ENCODE measurements at regions not wholly inside any gene's neighbourhood (a gene's known extent, or its start where the extent isn't known, plus 50 kb on each side); places are given as distances from the start of the nearest gene placed in this dataset.

DNA sequence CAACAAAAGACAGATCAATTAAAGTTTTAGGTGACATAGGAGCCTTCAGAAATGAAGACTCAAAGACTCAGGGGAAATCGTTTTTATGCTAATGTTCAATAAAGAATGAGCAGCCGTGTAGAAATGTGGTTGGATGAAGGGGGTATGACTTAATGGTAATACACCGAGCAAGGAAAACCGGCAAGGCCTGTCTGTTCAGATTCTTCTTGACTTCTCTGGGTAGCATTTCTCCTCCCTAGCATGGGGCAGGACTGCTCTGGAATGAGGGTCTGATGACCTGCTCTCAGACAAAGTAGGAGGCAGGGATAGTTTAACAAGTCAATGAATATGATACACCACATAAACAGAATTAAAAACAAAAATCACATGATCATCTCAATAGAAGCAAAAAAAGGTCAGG lies 487.4 kb downstream of the ZNF608 start:
- Histone ChIP-seq H3K9me3 (ENCODE audit: control insufficient read depth in 4 of 4, low read length in 3 of 4) (no peaks in the 10 kb centered on the region), H3K27me3 (ENCODE audit: control insufficient read depth in 4 of 4, insufficient read depth in 4 of 4, low read length in 3 of 4) (no peaks in the 10 kb centered on the region), H3K4me1 (ENCODE audit: control insufficient read depth in 4 of 4, insufficient read depth in 4 of 4, low read length in 3 of 4) (no peaks in the 10 kb centered on the region), H3K27ac (ENCODE audit: low read depth in 1 of 2, low read length in 2 of 2) (no peak overlapping the region), H3K36me3 (ENCODE audit: control insufficient read depth in 4 of 4, insufficient read depth in 3 of 4, low read depth in 1 of 4, low read length in 3 of 4) (no peaks in the 10 kb centered on the region), H3K9ac (ENCODE audit: low read depth in 1 of 2, low read length in 2 of 2) (no peak overlapping the region), H3K4me3 (ENCODE audit: low read depth in 1 of 3, low read length in 3 of 3) (no peak overlapping the region)
- no peak for DNase-seq (ENCODE audit: low spot score)
- TF ChIP-seq RXRA (IDR thresholded peaks at IDR 0.05): no peak
- TF ChIP-seq GABPA (IDR thresholded peaks at IDR 0.05 in 1 of 2, conservative IDR thresholded peaks at IDR 0.05 in 1 of 2): no peak
- TF ChIP-seq HNF4G (IDR thresholded peaks at IDR 0.05): no peak
- WGBS: 90% methylated on average over 4 of the region's 4 CpGs

DNA sequence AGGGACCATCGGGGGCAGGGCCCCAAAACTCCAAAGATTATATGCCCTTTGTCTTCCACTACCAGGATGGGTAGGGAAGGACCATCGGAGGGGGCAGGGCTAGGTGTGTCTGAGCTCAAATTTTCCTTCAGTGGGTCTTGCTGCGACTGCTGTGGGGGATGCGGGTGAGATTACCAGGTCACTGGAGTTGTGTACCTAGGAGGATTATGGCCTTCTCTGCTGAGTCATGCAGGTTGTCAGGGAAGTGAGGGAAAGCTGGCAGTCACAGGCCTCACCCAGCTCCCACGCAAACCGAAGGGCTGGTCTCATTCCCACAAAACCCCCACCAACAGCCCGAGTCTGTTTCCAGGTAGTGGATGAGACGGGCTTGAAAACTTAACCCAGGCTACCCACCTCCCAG lies 489.4 kb downstream of the ZNF608 start:
- no peak for DNase-seq (ENCODE audit: low spot score)
- TF ChIP-seq, protein P1, sequence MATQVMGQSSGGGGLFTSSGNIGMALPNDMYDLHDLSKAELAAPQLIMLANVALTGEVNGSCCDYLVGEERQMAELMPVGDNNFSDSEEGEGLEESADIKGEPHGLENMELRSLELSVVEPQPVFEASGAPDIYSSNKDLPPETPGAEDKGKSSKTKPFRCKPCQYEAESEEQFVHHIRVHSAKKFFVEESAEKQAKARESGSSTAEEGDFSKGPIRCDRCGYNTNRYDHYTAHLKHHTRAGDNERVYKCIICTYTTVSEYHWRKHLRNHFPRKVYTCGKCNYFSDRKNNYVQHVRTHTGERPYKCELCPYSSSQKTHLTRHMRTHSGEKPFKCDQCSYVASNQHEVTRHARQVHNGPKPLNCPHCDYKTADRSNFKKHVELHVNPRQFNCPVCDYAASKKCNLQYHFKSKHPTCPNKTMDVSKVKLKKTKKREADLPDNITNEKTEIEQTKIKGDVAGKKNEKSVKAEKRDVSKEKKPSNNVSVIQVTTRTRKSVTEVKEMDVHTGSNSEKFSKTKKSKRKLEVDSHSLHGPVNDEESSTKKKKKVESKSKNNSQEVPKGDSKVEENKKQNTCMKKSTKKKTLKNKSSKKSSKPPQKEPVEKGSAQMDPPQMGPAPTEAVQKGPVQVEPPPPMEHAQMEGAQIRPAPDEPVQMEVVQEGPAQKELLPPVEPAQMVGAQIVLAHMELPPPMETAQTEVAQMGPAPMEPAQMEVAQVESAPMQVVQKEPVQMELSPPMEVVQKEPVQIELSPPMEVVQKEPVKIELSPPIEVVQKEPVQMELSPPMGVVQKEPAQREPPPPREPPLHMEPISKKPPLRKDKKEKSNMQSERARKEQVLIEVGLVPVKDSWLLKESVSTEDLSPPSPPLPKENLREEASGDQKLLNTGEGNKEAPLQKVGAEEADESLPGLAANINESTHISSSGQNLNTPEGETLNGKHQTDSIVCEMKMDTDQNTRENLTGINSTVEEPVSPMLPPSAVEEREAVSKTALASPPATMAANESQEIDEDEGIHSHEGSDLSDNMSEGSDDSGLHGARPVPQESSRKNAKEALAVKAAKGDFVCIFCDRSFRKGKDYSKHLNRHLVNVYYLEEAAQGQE (IDR thresholded peaks at IDR 0.05): no peak
- no peak for TF ChIP-seq RAD21 (IDR thresholded peaks at IDR 0.05)
- TF ChIP-seq YY1 (IDR thresholded peaks at IDR 0.05): no peak
- TF ChIP-seq SP1 (IDR thresholded peaks at IDR 0.05): no peak
- no peak for TF ChIP-seq RXRA (IDR thresholded peaks at IDR 0.05)
- TF ChIP-seq FOXA1 (IDR thresholded peaks at IDR 0.05): no peak
- no peak for TF ChIP-seq JUND (IDR thresholded peaks at IDR 0.05)
- TF ChIP-seq, protein P2, sequence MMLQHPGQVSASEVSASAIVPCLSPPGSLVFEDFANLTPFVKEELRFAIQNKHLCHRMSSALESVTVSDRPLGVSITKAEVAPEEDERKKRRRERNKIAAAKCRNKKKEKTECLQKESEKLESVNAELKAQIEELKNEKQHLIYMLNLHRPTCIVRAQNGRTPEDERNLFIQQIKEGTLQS (IDR thresholded peaks at IDR 0.05): no peak
- no peak for TF ChIP-seq TAF1 (conservative IDR thresholded peaks at IDR 0.05)
- TF ChIP-seq EGR1 (IDR thresholded peaks at IDR 0.05; ENCODE audit: low read depth in 2 of 2): no peak
- TF ChIP-seq, protein P3, sequence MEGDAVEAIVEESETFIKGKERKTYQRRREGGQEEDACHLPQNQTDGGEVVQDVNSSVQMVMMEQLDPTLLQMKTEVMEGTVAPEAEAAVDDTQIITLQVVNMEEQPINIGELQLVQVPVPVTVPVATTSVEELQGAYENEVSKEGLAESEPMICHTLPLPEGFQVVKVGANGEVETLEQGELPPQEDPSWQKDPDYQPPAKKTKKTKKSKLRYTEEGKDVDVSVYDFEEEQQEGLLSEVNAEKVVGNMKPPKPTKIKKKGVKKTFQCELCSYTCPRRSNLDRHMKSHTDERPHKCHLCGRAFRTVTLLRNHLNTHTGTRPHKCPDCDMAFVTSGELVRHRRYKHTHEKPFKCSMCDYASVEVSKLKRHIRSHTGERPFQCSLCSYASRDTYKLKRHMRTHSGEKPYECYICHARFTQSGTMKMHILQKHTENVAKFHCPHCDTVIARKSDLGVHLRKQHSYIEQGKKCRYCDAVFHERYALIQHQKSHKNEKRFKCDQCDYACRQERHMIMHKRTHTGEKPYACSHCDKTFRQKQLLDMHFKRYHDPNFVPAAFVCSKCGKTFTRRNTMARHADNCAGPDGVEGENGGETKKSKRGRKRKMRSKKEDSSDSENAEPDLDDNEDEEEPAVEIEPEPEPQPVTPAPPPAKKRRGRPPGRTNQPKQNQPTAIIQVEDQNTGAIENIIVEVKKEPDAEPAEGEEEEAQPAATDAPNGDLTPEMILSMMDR (IDR thresholded peaks at IDR 0.05; ENCODE audit: low read depth, low read length, missing input control): no peak
- TF ChIP-seq GABPA (IDR thresholded peaks at IDR 0.05 in 1 of 2, conservative IDR thresholded peaks at IDR 0.05 in 1 of 2): no peak
- TF ChIP-seq NR2F2 (IDR thresholded peaks at IDR 0.05): no peak
- no peak for TF ChIP-seq HNF4G (IDR thresholded peaks at IDR 0.05)
- no peak for TF ChIP-seq FOXA2 (IDR thresholded peaks at IDR 0.05)
- no peak for TF ChIP-seq HNF4A (conservative IDR thresholded peaks at IDR 0.05)
- TF ChIP-seq, protein P4, sequence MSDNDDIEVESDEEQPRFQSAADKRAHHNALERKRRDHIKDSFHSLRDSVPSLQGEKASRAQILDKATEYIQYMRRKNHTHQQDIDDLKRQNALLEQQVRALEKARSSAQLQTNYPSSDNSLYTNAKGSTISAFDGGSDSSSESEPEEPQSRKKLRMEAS (IDR thresholded peaks at IDR 0.05): no peak
- TF ChIP-seq, protein P5, sequence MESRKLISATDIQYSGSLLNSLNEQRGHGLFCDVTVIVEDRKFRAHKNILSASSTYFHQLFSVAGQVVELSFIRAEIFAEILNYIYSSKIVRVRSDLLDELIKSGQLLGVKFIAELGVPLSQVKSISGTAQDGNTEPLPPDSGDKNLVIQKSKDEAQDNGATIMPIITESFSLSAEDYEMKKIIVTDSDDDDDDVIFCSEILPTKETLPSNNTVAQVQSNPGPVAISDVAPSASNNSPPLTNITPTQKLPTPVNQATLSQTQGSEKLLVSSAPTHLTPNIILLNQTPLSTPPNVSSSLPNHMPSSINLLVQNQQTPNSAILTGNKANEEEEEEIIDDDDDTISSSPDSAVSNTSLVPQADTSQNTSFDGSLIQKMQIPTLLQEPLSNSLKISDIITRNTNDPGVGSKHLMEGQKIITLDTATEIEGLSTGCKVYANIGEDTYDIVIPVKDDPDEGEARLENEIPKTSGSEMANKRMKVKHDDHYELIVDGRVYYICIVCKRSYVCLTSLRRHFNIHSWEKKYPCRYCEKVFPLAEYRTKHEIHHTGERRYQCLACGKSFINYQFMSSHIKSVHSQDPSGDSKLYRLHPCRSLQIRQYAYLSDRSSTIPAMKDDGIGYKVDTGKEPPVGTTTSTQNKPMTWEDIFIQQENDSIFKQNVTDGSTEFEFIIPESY (IDR thresholded peaks at IDR 0.05): no peak
- Histone ChIP-seq H3K4me3 (ENCODE audit: low read depth in 1 of 3, low read length in 3 of 3) (no peak overlapping the region), H3K4me1 (ENCODE audit: control insufficient read depth in 4 of 4, insufficient read depth in 4 of 4, low read length in 3 of 4) (no peaks in the 10 kb centered on the region), H3K27ac (ENCODE audit: low read depth in 1 of 2, low read length in 2 of 2) (no peak overlapping the region), H3K9me3 (ENCODE audit: control insufficient read depth in 4 of 4, low read length in 3 of 4) (no peaks in the 10 kb centered on the region), H3K36me3 (ENCODE audit: control insufficient read depth in 4 of 4, insufficient read depth in 3 of 4, low read depth in 1 of 4, low read length in 3 of 4) (no peaks in the 10 kb centered on the region), H3K9ac (ENCODE audit: low read depth in 1 of 2, low read length in 2 of 2) (no peak overlapping the region), H3K27me3 (ENCODE audit: control insufficient read depth in 4 of 4, insufficient read depth in 4 of 4, low read length in 3 of 4) (no peaks in the 10 kb centered on the region)
- 91% methylated on average over 8 of the region's 8 CpGs for WGBS
